Astrocyte (in vitro differentiated cells and primary cell): ENCODE measurements at regions not wholly inside any gene's neighbourhood (a gene's known extent, or its start where the extent isn't known, plus 50 kb on each side); places are given as distances from the start of the nearest gene placed in this dataset.

Experiments used
- DNase-seq: peaks from one replicate; pipeline ENCODE4 v3.0.0-alpha.2; 2010; ENCODE audit warnings: low read depth
- FAIRE-seq: peaks from 2 replicates; lab custom pipeline; 2011; peaks lifted over from hg19 to GRCh38; lab: Jason Lieb, UNC
- H2AFZ ChIP-seq: 2 replicates; pipeline ENCODE4 v1.6.0; 2012; ENCODE audit warnings: low read depth, low read length, inconsistent platforms
- H3K27ac ChIP-seq: 2 replicates; pipeline ENCODE4 v1.5.1; 2011; ENCODE audit warnings: low read depth, low read length, inconsistent platforms
- H3K27me3 ChIP-seq: 2 replicates; pipeline ENCODE4 v1.6.0; 2011; ENCODE audit warnings: low read length, inconsistent platforms; ENCODE audit not compliant: insufficient read depth
- H3K36me3 ChIP-seq: 2 replicates; pipeline ENCODE4 v1.5.1; 2011; ENCODE audit warnings: low read length, inconsistent platforms; ENCODE audit not compliant: insufficient read depth
- H3K4me1 ChIP-seq: 2 replicates; pipeline ENCODE4 v1.5.1; 2011; ENCODE audit warnings: low read length, inconsistent platforms; ENCODE audit not compliant: insufficient read depth
- H3K4me2 ChIP-seq: 2 replicates; pipeline ENCODE4 v1.6.0; 2012; ENCODE audit warnings: low read length, inconsistent platforms
- H3K4me3 ChIP-seq: 2 replicates; pipeline ENCODE4 v1.5.1; 2011; ENCODE audit warnings: low read depth, mild to moderate bottlenecking, low read length, inconsistent platforms; ENCODE audit not compliant: insufficient read depth
- H3K79me2 ChIP-seq: 2 replicates; pipeline ENCODE4 v1.6.0; 2012; ENCODE audit warnings: mild to moderate bottlenecking, low read length, inconsistent platforms; ENCODE audit not compliant: insufficient read depth
- H3K9ac ChIP-seq: 2 replicates; pipeline ENCODE4 v1.6.0; 2012; ENCODE audit warnings: mild to moderate bottlenecking, low read length, inconsistent platforms
- H3K9me3 ChIP-seq: 2 replicates; pipeline ENCODE4 v1.5.1; 2012; ENCODE audit warnings: low read depth, mild to moderate bottlenecking, low read length, inconsistent platforms; ENCODE audit not compliant: insufficient read depth
- H4K20me1 ChIP-seq: 2 replicates; pipeline ENCODE4 v1.6.0; 2012; ENCODE audit warnings: low read length, inconsistent platforms; ENCODE audit not compliant: insufficient read depth
- H3K27ac Mint-ChIP-seq: one replicate; pipeline ENCODE4 v1.8.0; 2021; ENCODE audit warnings: mild to moderate bottlenecking, mixed read lengths; ENCODE audit not compliant: unreplicated experiment
- H3K27me3 Mint-ChIP-seq: one replicate; pipeline ENCODE4 v1.8.0; 2021; ENCODE audit warnings: low read depth, mixed read lengths; ENCODE audit not compliant: unreplicated experiment
- H3K36me3 Mint-ChIP-seq: one replicate; pipeline ENCODE4 v1.8.0; 2021; ENCODE audit warnings: low read depth, mixed read lengths; ENCODE audit not compliant: unreplicated experiment
- H3K4me1 Mint-ChIP-seq: one replicate; pipeline ENCODE4 v1.8.0; 2021; ENCODE audit warnings: low read depth, mixed read lengths; ENCODE audit not compliant: unreplicated experiment
- H3K4me3 Mint-ChIP-seq: one replicate; pipeline ENCODE4 v1.8.0; 2021; ENCODE audit warnings: mild to moderate bottlenecking, moderate library complexity, mixed read lengths; ENCODE audit not compliant: unreplicated experiment
- H3K9me3 Mint-ChIP-seq: one replicate; pipeline ENCODE4 v1.8.0; 2021; ENCODE audit warnings: mild to moderate bottlenecking, mixed read lengths; ENCODE audit not compliant: unreplicated experiment
- CTCF ChIP-seq: IDR thresholded peaks from 2 replicates; pipeline ENCODE4 v1.5.1; 2011; ENCODE audit warnings: low read depth, mild to moderate bottlenecking, inconsistent platforms, low read length, moderate library complexity; ENCODE audit not compliant: insufficient read depth
- EZH2 ChIP-seq: IDR thresholded peaks from 2 replicates; pipeline ENCODE4 v1.6.1; 2012; ENCODE audit warnings: mild to moderate bottlenecking, low read length, inconsistent platforms; ENCODE audit not compliant: insufficient read depth

GRCh38 chr5:96288845-96289185 lies 144.2 kb downstream of the PCSK1 start:
- FAIRE-seq, result no peak
- TF ChIP-seq EZH2, result no peak
- H3K27ac Mint-ChIP-seq, result no peak overlapping the region

GRCh38 chr5:96288166-96288844 lies 144.7 kb downstream of the PCSK1 start:
- Mint-ChIP-seq H3K36me3 (no peaks in the 10 kb centered on the region), H3K9me3 (no peaks in the 10 kb centered on the region), H3K27ac (no peak overlapping the region), H3K4me1 (no peaks in the 10 kb centered on the region), H3K27me3 (no peaks in the 10 kb centered on the region), H3K4me3 (no peak overlapping the region)
- H3K36me3 ChIP-seq, result no peaks in the 10 kb centered on the region
- no peak for TF ChIP-seq EZH2
- no peak for TF ChIP-seq CTCF
- H3K9me3 ChIP-seq, result no peaks in the 10 kb centered on the region
- DNase-seq (no peak), FAIRE-seq (peak; percentile 52)
- H3K27ac ChIP-seq, result no peak overlapping the region
- no peaks in the 10 kb centered on the region for H3K79me2 ChIP-seq
- no peak overlapping the region for H3K4me3 ChIP-seq
- no peak overlapping the region for H2AFZ ChIP-seq
- H4K20me1 ChIP-seq, result no peaks in the 10 kb centered on the region
- no peaks in the 10 kb centered on the region for H3K4me1 ChIP-seq
- no peak overlapping the region for H3K4me2 ChIP-seq
- H3K9ac ChIP-seq, result no peak overlapping the region
- no peaks in the 10 kb centered on the region for H3K27me3 ChIP-seq

More at GRCh38 chr5:96288845-96289185, 144.2 kb downstream of the PCSK1 start:
- Histone ChIP-seq H3K36me3 (no peaks in the 10 kb centered on the region), H3K4me3 (no peak overlapping the region), H3K4me1 (no peaks in the 10 kb centered on the region), H3K9me3 (no peaks in the 10 kb centered on the region), H4K20me1 (no peaks in the 10 kb centered on the region), H3K27ac (no peak overlapping the region), H3K9ac (no peak overlapping the region), H3K4me2 (no peak overlapping the region), H3K27me3 (no peaks in the 10 kb centered on the region), H2AFZ (no peak overlapping the region), H3K79me2 (no peaks in the 10 kb centered on the region)
- DNase-seq, result no peak
- H3K36me3 Mint-ChIP-seq, result no peaks in the 10 kb centered on the region
- H3K4me3 Mint-ChIP-seq, result no peak overlapping the region
- H3K27me3 Mint-ChIP-seq, result no peaks in the 10 kb centered on the region
- H3K4me1 Mint-ChIP-seq, result no peaks in the 10 kb centered on the region
- H3K9me3 Mint-ChIP-seq, result no peaks in the 10 kb centered on the region

DNA sequence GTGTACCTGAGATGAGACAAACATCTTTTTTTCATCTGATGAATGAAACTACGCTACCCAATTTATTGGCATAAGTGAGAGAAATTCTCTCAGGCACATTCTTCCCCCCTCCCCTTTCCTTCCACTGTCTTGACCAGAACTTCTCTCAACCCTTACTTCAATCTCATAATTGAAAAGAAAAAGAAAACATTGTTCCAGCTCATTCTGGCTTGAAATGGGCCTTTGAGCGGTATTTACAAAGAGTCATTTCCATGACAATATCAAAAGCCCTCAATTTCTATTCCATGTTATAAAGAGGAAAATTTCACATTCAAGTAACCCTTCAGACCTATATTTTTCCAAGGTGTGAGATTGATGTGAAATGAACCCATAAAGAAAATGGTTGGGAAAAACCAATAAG lies 145.9 kb downstream of the PCSK1 start:
- Mint-ChIP-seq H3K4me1 (peaks cover 2% of the 10 kb centered on the region), H3K27me3 (no peaks in the 10 kb centered on the region)

More for the DNA sequence above, 145.9 kb downstream of the PCSK1 start:
- Histone ChIP-seq H2AFZ (no peak overlapping the region), H3K36me3 (no peaks in the 10 kb centered on the region), H3K4me3 (no peak overlapping the region), H3K79me2 (no peaks in the 10 kb centered on the region), H3K4me1 (no peaks in the 10 kb centered on the region), H3K9ac (no peak overlapping the region), H4K20me1 (no peaks in the 10 kb centered on the region), H3K27me3 (no peaks in the 10 kb centered on the region), H3K27ac (no peak overlapping the region), H3K4me2 (no peak overlapping the region), H3K9me3 (no peaks in the 10 kb centered on the region)
- Mint-ChIP-seq H3K36me3 (no peaks in the 10 kb centered on the region), H3K9me3 (no peaks in the 10 kb centered on the region), H3K27ac (no peak overlapping the region), H3K4me3 (no peak overlapping the region)
- DNase-seq (no peak), FAIRE-seq (no peak)
- no peak for TF ChIP-seq EZH2
- TF ChIP-seq CTCF, result no peak
